ENCODE measurements at regions not wholly inside any gene's neighbourhood (a gene's known extent, or its start where the extent isn't known, plus 50 kb on each side); places are given as distances from the start of the nearest gene placed in this dataset.

GRCh38 chr4:151876381-151876988, 115.7 kb upstream of the GATB start:
- H3K4me1 ChIP-seq (ENCODE audit: control insufficient read depth, low read length) = no peaks in the 10 kb centered on the region
- no peaks in the 10 kb centered on the region for H3K79me2 ChIP-seq (ENCODE audit: control insufficient read depth, low read length)
- no peaks in the 10 kb centered on the region for H4K20me1 ChIP-seq (ENCODE audit: control insufficient read depth, insufficient read depth, low read depth, low read length)
- H3K27me3 ChIP-seq (ENCODE audit: control insufficient read depth, low read length) = no peaks in the 10 kb centered on the region
- H3K9me2 ChIP-seq (replicated peaks; ENCODE audit: control insufficient read depth, low read length) = no peaks in the 10 kb centered on the region
- no peaks in the 10 kb centered on the region for H3K9me3 ChIP-seq (ENCODE audit: control insufficient read depth, insufficient read depth, low read length)
- TF ChIP-seq CTCF (IDR thresholded peaks at IDR 0.05; ENCODE audit: low read depth, low read length, poor library complexity, severe bottlenecking) = no peak
- TF ChIP-seq EZH2phosphoT487 (IDR thresholded peaks at IDR 0.05; ENCODE audit: borderline replicate concordance, low read length) = no peak
- no peaks in the 10 kb centered on the region for H3K36me3 ChIP-seq (ENCODE audit: control insufficient read depth, low read length)
- H3K4me2 ChIP-seq (ENCODE audit: low read length) = no peak overlapping the region
- no peaks in the 10 kb centered on the region for H3F3A ChIP-seq (ENCODE audit: control insufficient read depth, insufficient read depth)
- H3K27ac ChIP-seq (ENCODE audit: low read depth, low read length) = no peak overlapping the region
- no peak overlapping the region for H3K4me3 ChIP-seq (ENCODE audit: low read length)

GRCh38 chr4:151874328-151874727, 113.5 kb upstream of the GATB start:
- Histone ChIP-seq H3K27ac (ENCODE audit: low read depth, low read length) (no peak overlapping the region), H3K9me3 (ENCODE audit: control insufficient read depth, insufficient read depth, low read length) (no peaks in the 10 kb centered on the region), H3F3A (ENCODE audit: control insufficient read depth, insufficient read depth) (no peaks in the 10 kb centered on the region), H3K4me1 (ENCODE audit: control insufficient read depth, low read length) (no peaks in the 10 kb centered on the region), H3K9me2 (replicated peaks; ENCODE audit: control insufficient read depth, low read length) (no peaks in the 10 kb centered on the region), H3K79me2 (ENCODE audit: control insufficient read depth, low read length) (no peaks in the 10 kb centered on the region), H3K4me3 (ENCODE audit: low read length) (no peak overlapping the region), H3K36me3 (ENCODE audit: control insufficient read depth, low read length) (no peaks in the 10 kb centered on the region), H3K27me3 (ENCODE audit: control insufficient read depth, low read length) (no peaks in the 10 kb centered on the region), H3K4me2 (ENCODE audit: low read length) (no peak overlapping the region), H4K20me1 (ENCODE audit: control insufficient read depth, insufficient read depth, low read depth, low read length) (no peaks in the 10 kb centered on the region)
- no peak for TF ChIP-seq EZH2phosphoT487 (IDR thresholded peaks at IDR 0.05; ENCODE audit: borderline replicate concordance, low read length)
- no peak for TF ChIP-seq CTCF (IDR thresholded peaks at IDR 0.05; ENCODE audit: low read depth, low read length, poor library complexity, severe bottlenecking)

- H4K20me1 ChIP-seq (ENCODE audit: control insufficient read depth, insufficient read depth, low read depth, low read length) = no peaks in the 10 kb centered on the region
- H3K27me3 ChIP-seq (ENCODE audit: control insufficient read depth, low read length) = no peaks in the 10 kb centered on the region
- no peak overlapping the region for H3K4me2 ChIP-seq (ENCODE audit: low read length)
- H3K36me3 ChIP-seq (ENCODE audit: control insufficient read depth, low read length) = no peaks in the 10 kb centered on the region
- TF ChIP-seq CTCF (IDR thresholded peaks at IDR 0.05; ENCODE audit: low read depth, low read length, poor library complexity, severe bottlenecking) (no peak), EZH2phosphoT487 (IDR thresholded peaks at IDR 0.05; ENCODE audit: borderline replicate concordance, low read length) (no peak)
- no peaks in the 10 kb centered on the region for H3K79me2 ChIP-seq (ENCODE audit: control insufficient read depth, low read length)
- no peaks in the 10 kb centered on the region for H3F3A ChIP-seq (ENCODE audit: control insufficient read depth, insufficient read depth)
- no peaks in the 10 kb centered on the region for H3K9me2 ChIP-seq (replicated peaks; ENCODE audit: control insufficient read depth, low read length)
- H3K4me3 ChIP-seq (ENCODE audit: low read length) = no peak overlapping the region
- no peak overlapping the region for H3K27ac ChIP-seq (ENCODE audit: low read depth, low read length)
- H3K9me3 ChIP-seq (ENCODE audit: control insufficient read depth, insufficient read depth, low read length) = no peaks in the 10 kb centered on the region
- no peaks in the 10 kb centered on the region for H3K4me1 ChIP-seq (ENCODE audit: control insufficient read depth, low read length)
These were observed 105.7 kb upstream of the GATB start for GRCh38 chr4:151866592-151866918.

Data from DOHH2 (cell line).